ENCODE measurements at regions not wholly inside any gene's neighbourhood (a gene's known extent, or its start where the extent isn't known, plus 50 kb on each side); places are given as distances from the start of the nearest gene placed in this dataset.

DNA sequence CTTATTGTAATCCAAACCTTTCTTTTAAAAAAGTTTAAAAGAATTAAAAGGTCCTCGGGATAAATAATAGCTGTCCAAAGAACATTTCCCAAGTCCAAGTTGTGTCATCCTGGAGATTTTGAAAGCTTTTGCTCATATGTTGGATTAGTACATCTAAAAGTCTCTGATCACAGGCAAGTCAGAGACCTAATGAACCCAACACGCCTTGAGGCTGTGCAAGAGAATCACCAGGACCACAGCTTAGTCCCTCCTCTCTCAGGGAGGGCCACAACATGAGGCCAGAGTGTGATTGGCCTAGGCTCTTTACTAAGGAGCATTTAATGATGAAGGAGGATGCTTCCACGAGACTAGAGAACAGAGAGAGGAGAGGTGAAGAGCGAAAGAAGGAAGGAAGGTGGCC is 98.7 kb upstream of the OR5AK2 start:
- TF ChIP-seq, protein P1, sequence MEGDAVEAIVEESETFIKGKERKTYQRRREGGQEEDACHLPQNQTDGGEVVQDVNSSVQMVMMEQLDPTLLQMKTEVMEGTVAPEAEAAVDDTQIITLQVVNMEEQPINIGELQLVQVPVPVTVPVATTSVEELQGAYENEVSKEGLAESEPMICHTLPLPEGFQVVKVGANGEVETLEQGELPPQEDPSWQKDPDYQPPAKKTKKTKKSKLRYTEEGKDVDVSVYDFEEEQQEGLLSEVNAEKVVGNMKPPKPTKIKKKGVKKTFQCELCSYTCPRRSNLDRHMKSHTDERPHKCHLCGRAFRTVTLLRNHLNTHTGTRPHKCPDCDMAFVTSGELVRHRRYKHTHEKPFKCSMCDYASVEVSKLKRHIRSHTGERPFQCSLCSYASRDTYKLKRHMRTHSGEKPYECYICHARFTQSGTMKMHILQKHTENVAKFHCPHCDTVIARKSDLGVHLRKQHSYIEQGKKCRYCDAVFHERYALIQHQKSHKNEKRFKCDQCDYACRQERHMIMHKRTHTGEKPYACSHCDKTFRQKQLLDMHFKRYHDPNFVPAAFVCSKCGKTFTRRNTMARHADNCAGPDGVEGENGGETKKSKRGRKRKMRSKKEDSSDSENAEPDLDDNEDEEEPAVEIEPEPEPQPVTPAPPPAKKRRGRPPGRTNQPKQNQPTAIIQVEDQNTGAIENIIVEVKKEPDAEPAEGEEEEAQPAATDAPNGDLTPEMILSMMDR (IDR thresholded peaks at IDR 0.05 in 2 of 3, conservative IDR thresholded peaks at IDR 0.05 in 1 of 3; ENCODE audit: borderline replicate concordance in 1 of 3, insufficient read depth in 1 of 3, low read depth in 2 of 3, low read length in 2 of 3): no peak
- TF ChIP-seq POLR2A (IDR thresholded peaks at IDR 0.05; ENCODE audit: borderline replicate concordance, extremely low read depth, insufficient read depth, insufficient read length) (no peak), CEBPB (IDR thresholded peaks at IDR 0.05; ENCODE audit: low read depth) (no peak), EZH2 (IDR thresholded peaks at IDR 0.05) (no peak), SP1 (IDR thresholded peaks at IDR 0.05; ENCODE audit: low read depth) (no peak), YY1 (IDR thresholded peaks at IDR 0.05; ENCODE audit: extremely low read depth, insufficient replicate concordance, low read depth, low read length) (no peak), POLR2AphosphoS5 (IDR thresholded peaks at IDR 0.05; ENCODE audit: low read depth, low read length) (no peak), TCF7L2 (IDR thresholded peaks at IDR 0.05; ENCODE audit: borderline replicate concordance, extremely low read depth, insufficient read depth, insufficient read length) (no peak)
- TF ChIP-seq, protein P2, sequence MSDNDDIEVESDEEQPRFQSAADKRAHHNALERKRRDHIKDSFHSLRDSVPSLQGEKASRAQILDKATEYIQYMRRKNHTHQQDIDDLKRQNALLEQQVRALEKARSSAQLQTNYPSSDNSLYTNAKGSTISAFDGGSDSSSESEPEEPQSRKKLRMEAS (IDR thresholded peaks at IDR 0.05): no peak
- TF ChIP-seq, protein P3, sequence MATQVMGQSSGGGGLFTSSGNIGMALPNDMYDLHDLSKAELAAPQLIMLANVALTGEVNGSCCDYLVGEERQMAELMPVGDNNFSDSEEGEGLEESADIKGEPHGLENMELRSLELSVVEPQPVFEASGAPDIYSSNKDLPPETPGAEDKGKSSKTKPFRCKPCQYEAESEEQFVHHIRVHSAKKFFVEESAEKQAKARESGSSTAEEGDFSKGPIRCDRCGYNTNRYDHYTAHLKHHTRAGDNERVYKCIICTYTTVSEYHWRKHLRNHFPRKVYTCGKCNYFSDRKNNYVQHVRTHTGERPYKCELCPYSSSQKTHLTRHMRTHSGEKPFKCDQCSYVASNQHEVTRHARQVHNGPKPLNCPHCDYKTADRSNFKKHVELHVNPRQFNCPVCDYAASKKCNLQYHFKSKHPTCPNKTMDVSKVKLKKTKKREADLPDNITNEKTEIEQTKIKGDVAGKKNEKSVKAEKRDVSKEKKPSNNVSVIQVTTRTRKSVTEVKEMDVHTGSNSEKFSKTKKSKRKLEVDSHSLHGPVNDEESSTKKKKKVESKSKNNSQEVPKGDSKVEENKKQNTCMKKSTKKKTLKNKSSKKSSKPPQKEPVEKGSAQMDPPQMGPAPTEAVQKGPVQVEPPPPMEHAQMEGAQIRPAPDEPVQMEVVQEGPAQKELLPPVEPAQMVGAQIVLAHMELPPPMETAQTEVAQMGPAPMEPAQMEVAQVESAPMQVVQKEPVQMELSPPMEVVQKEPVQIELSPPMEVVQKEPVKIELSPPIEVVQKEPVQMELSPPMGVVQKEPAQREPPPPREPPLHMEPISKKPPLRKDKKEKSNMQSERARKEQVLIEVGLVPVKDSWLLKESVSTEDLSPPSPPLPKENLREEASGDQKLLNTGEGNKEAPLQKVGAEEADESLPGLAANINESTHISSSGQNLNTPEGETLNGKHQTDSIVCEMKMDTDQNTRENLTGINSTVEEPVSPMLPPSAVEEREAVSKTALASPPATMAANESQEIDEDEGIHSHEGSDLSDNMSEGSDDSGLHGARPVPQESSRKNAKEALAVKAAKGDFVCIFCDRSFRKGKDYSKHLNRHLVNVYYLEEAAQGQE (IDR thresholded peaks at IDR 0.05; ENCODE audit: low read depth): no peak

Data from HCT116 (cell line).